ENCODE measurements at regions not wholly inside any gene's neighbourhood (a gene's known extent, or its start where the extent isn't known, plus 50 kb on each side); places are given as distances from the start of the nearest gene placed in this dataset.

DNA sequence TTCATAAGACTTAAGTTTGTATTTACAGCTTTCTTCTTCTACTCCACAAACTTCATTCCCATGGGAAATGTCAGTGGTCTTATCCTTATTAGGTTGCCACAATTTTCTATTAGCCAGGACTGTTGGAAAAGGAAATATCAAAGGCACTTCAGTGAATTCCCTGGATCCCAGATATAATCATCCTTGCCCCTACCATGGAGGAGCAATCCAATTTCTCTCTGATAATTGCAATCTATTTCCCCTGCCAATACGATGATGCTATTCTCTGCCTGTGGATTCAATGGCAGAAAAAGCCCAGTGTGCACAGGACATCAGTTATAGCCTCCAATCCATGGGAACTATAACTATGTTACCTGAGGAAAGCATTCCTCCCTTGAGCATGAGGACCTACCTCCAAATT lies 536.4 kb upstream of the UBE2E2 start:
- TF ChIP-seq CTCF (IDR thresholded peaks at IDR 0.05), result no peak
- Histone ChIP-seq H3K27ac (no peak overlapping the region), H3K4me1 (no peaks in the 10 kb centered on the region), H3K27me3 (no peaks in the 10 kb centered on the region), H3K9me3 (no peaks in the 10 kb centered on the region), H3K4me3 (no peak overlapping the region), H3K36me3 (no peaks in the 10 kb centered on the region)
- no peak for DNase-seq (ENCODE audit: low spot score)

- Histone ChIP-seq H3K4me1 (no peaks in the 10 kb centered on the region), H3K27me3 (no peaks in the 10 kb centered on the region), H3K27ac (no peak overlapping the region), H3K4me3 (no peak overlapping the region), H3K36me3 (no peaks in the 10 kb centered on the region), H3K9me3 (no peaks in the 10 kb centered on the region)
- TF ChIP-seq CTCF (IDR thresholded peaks at IDR 0.05), result no peak
- no peak for DNase-seq (ENCODE audit: low spot score)
Measured at GRCh38 chr3:22671848-22672247, 531.3 kb upstream of the UBE2E2 start.

- no peak overlapping the region for H3K27ac ChIP-seq
- no peaks in the 10 kb centered on the region for H3K9me3 ChIP-seq
- H3K27me3 ChIP-seq, result no peaks in the 10 kb centered on the region
- no peak overlapping the region for H3K4me3 ChIP-seq
- no peak for DNase-seq (ENCODE audit: low spot score)
- TF ChIP-seq CTCF (IDR thresholded peaks at IDR 0.05), result no peak
- H3K4me1 ChIP-seq, result no peaks in the 10 kb centered on the region
- no peaks in the 10 kb centered on the region for H3K36me3 ChIP-seq
Measured at GRCh38 chr3:22684739-22685138, 518.4 kb upstream of the UBE2E2 start.

DNA sequence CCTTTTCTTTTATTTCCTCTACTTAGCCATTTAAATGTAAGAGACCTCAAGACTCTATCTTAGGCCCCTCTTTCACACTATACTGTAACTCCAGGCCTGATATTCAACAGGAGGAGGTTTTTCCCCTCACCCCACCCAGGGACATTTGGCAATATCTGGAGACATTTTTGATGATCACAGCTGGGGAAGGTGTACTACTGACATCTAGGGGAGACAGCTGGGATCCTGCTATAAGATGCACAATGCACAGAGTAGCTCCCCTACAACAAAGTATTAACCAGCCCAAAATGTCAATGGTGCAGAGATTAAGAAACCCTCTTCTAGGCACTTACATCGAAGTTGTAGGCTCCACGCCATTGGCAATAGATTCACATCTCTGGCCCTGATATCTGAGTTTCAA lies 517.5 kb upstream of the UBE2E2 start:
- H3K9me3 ChIP-seq, result no peaks in the 10 kb centered on the region
- no peaks in the 10 kb centered on the region for H3K4me1 ChIP-seq
- DNase-seq (ENCODE audit: low spot score), result no peak
- no peak overlapping the region for H3K4me3 ChIP-seq
- no peaks in the 10 kb centered on the region for H3K27me3 ChIP-seq
- no peak for TF ChIP-seq CTCF (IDR thresholded peaks at IDR 0.05)
- no peaks in the 10 kb centered on the region for H3K36me3 ChIP-seq
- no peak overlapping the region for H3K27ac ChIP-seq

GRCh38 chr3:22691407-22691806 lies 511.7 kb upstream of the UBE2E2 start:
- no peak for TF ChIP-seq CTCF (IDR thresholded peaks at IDR 0.05)
- no peak overlapping the region for H3K4me3 ChIP-seq
- no peaks in the 10 kb centered on the region for H3K4me1 ChIP-seq
- H3K27me3 ChIP-seq, result no peaks in the 10 kb centered on the region
- H3K36me3 ChIP-seq, result no peaks in the 10 kb centered on the region
- H3K27ac ChIP-seq, result no peak overlapping the region
- H3K9me3 ChIP-seq, result no peaks in the 10 kb centered on the region
- no peak for DNase-seq (ENCODE audit: low spot score)

GRCh38 chr3:22691856-22692628 lies 511.1 kb upstream of the UBE2E2 start:
- TF ChIP-seq CTCF (IDR thresholded peaks at IDR 0.05), result no peak
- no peaks in the 10 kb centered on the region for H3K36me3 ChIP-seq
- H3K4me3 ChIP-seq, result no peak overlapping the region
- no peak overlapping the region for H3K27ac ChIP-seq
- H3K27me3 ChIP-seq, result no peaks in the 10 kb centered on the region
- no peaks in the 10 kb centered on the region for H3K4me1 ChIP-seq
- no peak for DNase-seq (ENCODE audit: low spot score)
- no peaks in the 10 kb centered on the region for H3K9me3 ChIP-seq
